22Rv1 (cell line): ENCODE measurements at regions not wholly inside any gene's neighbourhood (a gene's known extent, or its start where the extent isn't known, plus 50 kb on each side); places are given as distances from the start of the nearest gene placed in this dataset.

Experiments used
- ZFX ChIP-seq: fragments of 450-650 bp; IDR thresholded peaks from 2 replicates; pipeline ENCODE4 v1.6.1; 2017; ENCODE audit warnings: antibody characterized with exemption, borderline replicate concordance
- TF ChIP-seq, protein P1 (sequence below): fragments of 450-650 bp; IDR thresholded peaks from 2 replicates; pipeline ENCODE4 v1.5.1; 2017; ENCODE audit warnings: mild to moderate bottlenecking

DNA sequence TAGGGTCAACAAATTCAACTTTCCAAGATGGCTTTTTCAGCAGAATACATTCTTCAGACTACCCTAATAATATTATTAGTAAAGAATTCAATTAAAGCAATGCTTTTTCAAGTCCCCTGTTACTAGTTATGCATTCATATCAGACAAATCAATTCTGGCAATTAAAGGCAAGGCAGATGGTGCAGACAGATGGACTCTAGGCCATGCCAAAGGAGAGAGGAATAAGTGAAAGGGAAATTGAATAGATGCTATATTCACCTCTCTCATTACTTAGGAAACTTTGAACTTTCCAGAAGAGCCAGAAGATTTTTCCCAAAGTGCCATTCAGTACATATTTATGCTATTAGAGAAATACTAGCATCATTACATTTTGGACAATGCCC, 487.7 kb upstream of the RASGRP1 start:
- TF ChIP-seq, protein P1, sequence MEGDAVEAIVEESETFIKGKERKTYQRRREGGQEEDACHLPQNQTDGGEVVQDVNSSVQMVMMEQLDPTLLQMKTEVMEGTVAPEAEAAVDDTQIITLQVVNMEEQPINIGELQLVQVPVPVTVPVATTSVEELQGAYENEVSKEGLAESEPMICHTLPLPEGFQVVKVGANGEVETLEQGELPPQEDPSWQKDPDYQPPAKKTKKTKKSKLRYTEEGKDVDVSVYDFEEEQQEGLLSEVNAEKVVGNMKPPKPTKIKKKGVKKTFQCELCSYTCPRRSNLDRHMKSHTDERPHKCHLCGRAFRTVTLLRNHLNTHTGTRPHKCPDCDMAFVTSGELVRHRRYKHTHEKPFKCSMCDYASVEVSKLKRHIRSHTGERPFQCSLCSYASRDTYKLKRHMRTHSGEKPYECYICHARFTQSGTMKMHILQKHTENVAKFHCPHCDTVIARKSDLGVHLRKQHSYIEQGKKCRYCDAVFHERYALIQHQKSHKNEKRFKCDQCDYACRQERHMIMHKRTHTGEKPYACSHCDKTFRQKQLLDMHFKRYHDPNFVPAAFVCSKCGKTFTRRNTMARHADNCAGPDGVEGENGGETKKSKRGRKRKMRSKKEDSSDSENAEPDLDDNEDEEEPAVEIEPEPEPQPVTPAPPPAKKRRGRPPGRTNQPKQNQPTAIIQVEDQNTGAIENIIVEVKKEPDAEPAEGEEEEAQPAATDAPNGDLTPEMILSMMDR, result no peak
- TF ChIP-seq ZFX, result no peak
